ENCODE measurements at regions not wholly inside any gene's neighbourhood (a gene's known extent, or its start where the extent isn't known, plus 50 kb on each side); places are given as distances from the start of the nearest gene placed in this dataset.

DNA sequence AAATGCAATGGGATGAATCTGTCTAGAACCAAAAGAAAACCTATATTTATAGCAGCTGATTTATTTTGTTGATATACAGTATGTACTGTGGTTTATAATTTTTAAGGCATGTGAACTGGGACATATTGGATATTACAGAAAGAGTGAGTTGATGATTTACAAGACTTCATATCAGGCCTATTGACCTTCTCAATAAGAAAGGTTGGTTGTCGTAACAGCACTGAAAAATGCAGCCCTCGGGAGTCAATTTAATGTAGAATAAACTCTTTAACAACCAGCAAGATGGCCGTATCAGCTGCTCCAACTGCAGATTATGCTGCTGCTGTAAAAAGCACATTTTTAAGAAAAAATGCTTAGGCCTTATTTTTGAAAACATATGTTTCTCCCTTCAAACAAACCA lies 407.3 kb downstream of the GXYLT1 start:
- no peak for DNase-seq (ENCODE audit: low read depth)
- no peak for TF ChIP-seq CTCF (IDR thresholded peaks at IDR 0.05; ENCODE audit: low read depth, low read length, missing control alignments)
- H3K4me3 ChIP-seq (ENCODE audit: low read depth, low read length): no peak overlapping the region

DNA sequence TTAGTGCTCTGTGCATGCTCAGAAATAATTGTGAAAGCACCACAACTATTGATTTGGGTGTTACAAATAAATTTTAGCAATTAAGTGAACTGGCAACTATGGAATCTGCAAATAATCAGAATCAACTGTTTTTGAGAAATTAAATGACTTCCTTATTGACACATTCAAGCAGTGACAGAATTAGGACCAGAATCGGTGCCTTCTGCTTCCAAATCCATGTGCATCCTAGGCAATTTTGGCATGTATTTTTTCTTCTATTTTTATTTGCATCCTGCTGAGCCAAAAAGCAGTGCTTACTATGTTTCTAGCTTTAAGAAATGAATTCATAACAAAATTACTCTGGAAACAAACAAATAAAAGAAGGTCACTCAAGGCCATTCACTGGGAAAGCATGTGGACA lies 408.2 kb downstream of the GXYLT1 start:
- no peak for TF ChIP-seq CTCF (IDR thresholded peaks at IDR 0.05; ENCODE audit: low read depth, low read length, missing control alignments)
- DNase-seq (ENCODE audit: low read depth): no peak
- no peak overlapping the region for H3K4me3 ChIP-seq (ENCODE audit: low read depth, low read length)

GRCh38 chr12:41731691-41732090 lies 413.0 kb downstream of the GXYLT1 start:
- no peak for DNase-seq (ENCODE audit: low read depth)
- TF ChIP-seq CTCF (IDR thresholded peaks at IDR 0.05; ENCODE audit: low read depth, low read length, missing control alignments): no peak
- H3K4me3 ChIP-seq (ENCODE audit: low read depth, low read length): no peak overlapping the region

DNA sequence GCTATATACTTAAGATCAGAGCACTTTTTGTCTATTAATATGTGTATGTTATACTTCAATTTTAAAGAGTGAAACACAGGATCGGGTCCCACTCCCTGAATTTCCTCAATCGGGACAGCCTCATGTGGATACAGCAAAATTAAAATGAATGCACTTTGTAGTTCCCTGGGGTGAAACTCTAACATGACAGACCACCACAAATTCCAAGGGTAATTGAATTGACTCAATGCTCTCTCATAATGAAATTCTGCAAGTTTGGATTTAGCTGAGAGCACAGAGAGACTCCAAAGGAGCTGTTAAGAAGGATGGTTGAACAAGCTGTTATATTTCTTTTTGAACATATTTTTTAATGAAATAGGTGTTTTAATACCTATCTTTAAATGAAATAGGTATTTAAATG lies 413.6 kb downstream of the GXYLT1 start:
- no peak overlapping the region for H3K4me3 ChIP-seq (ENCODE audit: low read depth, low read length)
- no peak for DNase-seq (ENCODE audit: low read depth)
- TF ChIP-seq CTCF (IDR thresholded peaks at IDR 0.05; ENCODE audit: low read depth, low read length, missing control alignments): no peak

- DNase-seq (ENCODE audit: low read depth): no peak
- no peak for TF ChIP-seq CTCF (IDR thresholded peaks at IDR 0.05; ENCODE audit: low read depth, low read length, missing control alignments)
- H3K4me3 ChIP-seq (ENCODE audit: low read depth, low read length): no peak overlapping the region
Measured at GRCh38 chr12:41724216-41724615, 420.5 kb downstream of the GXYLT1 start.

DNA sequence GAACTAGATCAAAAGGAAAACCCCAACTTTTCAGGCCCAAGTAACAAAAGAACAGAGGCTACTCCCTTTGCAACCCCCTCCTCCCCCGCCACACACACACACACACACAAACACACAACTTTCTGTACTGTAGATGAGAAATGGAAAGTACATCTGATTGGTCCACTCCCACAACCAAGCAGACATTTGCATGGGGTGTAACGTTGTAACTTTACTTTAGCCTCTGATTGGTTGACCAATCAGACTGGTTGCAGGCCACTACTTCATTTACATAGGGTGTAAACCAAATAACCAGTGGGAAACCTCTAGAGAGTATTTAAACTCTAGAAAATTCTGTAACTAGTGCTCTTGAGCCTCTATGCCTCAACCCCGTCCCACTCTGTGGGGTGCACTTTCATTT lies 425.5 kb downstream of the GXYLT1 start:
- H3K4me3 ChIP-seq (ENCODE audit: low read depth, low read length): no peak overlapping the region
- TF ChIP-seq CTCF (IDR thresholded peaks at IDR 0.05; ENCODE audit: low read depth, low read length, missing control alignments): no peak
- DNase-seq (ENCODE audit: low read depth): no peak

DNA sequence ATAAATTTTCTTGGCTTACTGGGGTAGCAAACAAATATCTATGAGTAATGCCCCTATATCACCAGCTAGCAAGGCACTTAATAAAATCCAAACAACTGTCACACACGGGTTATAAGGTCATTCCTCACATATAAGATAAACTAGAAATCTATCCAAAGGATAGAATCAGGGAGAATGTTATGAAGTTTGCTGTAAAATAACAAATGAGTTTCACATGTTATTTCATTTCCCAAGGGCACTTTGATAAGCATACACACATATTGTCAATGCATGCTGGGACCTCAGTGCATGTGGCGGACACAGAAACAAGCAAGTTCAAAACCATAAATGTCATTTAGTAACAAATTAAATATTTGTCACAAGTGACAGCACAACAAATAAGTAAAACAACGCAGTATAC lies 429.4 kb downstream of the GXYLT1 start:
- DNase-seq (ENCODE audit: low read depth): no peak
- TF ChIP-seq CTCF (IDR thresholded peaks at IDR 0.05; ENCODE audit: low read depth, low read length, missing control alignments): no peak
- H3K4me3 ChIP-seq (ENCODE audit: low read depth, low read length): no peak overlapping the region
